Gastrocnemius medialis (tissue), 4 donors: ENCODE measurements at regions not wholly inside any gene's neighbourhood (a gene's known extent, or its start where the extent isn't known, plus 50 kb on each side); places are given as distances from the start of the nearest gene placed in this dataset.

Source experiments
- ATAC-seq, 2 donors: fragments of 150-250 bp; one replicate each; pipeline ENCODE4 v1.9.1; 2016
- DNase-seq, 2 donors: peaks; one replicate each; pipeline ENCODE4 v3.0.0-alpha.2; 2019
- H3K27ac ChIP-seq, 4 donors: fragments of 200-600 bp; sonication (generic); 1 replicate in 1 of 4; 2 replicates in 3 of 4; pipeline ENCODE4 v1.5.1; 2016 to 2018; ENCODE audit warnings: mild to moderate bottlenecking in 2 of 4, moderate library complexity in 1 of 4
- H3K27me3 ChIP-seq, 3 donors: fragments of 200-600 bp; sonication (generic) in 2 of 3; 1 replicate in 1 of 3; 2 replicates in 2 of 3; pipeline versions ENCODE4 v1.5.1 to v1.6.0; 2016 to 2019; ENCODE audit warnings: mild to moderate bottlenecking in 1 of 3, moderate library complexity in 1 of 3
- H3K36me3 ChIP-seq, 2 donors: fragments of 200-600 bp; sonication (generic) in 1 of 2; one replicate each; pipeline ENCODE4 v1.5.1; 2017 to 2018
- H3K4me1 ChIP-seq, 2 donors: fragments of 200-600 bp; sonication (generic) in 1 of 2; one replicate each; pipeline ENCODE4 v1.5.1; 2016 to 2017; ENCODE audit warnings: mild to moderate bottlenecking in 2 of 2
- H3K4me3 ChIP-seq, 4 donors: fragments of 200-600 bp; sonication (generic) in 3 of 4; 1 replicate in 1 of 4; 2 replicates in 3 of 4; pipeline ENCODE4 v1.5.1; 2016 to 2019; ENCODE audit warnings: mild to moderate bottlenecking in 2 of 4
- H3K9me3 ChIP-seq, 3 donors: fragments of 200-600 bp; sonication (generic) in 2 of 3; 1 replicate in 1 of 3; 2 replicates in 2 of 3; pipeline ENCODE4 v1.5.1; 2016 to 2019
- CTCF ChIP-seq, 5 experiments: fragments of 450-650 bp in 3 of 5; fragments of 200-600 bp in 2 of 5; sonication (generic) in 2 of 5; IDR thresholded peaks in 4 of 5; conservative IDR thresholded peaks in 1 of 5; 1 replicate in 4 of 5; 2 replicates in 1 of 5; pipeline ENCODE4 v1.5.1; 2016 to 2019; ENCODE audit warnings: antibody characterized with exemption in 5 of 5, mild to moderate bottlenecking in 3 of 5, moderate library complexity in 3 of 5
- POLR2A ChIP-seq, 2 donors: fragments of 450-650 bp; IDR thresholded peaks; one replicate each; pipeline ENCODE4 v1.6.1; 2017; ENCODE audit warnings: antibody characterized with exemption in 2 of 2, mild to moderate bottlenecking in 2 of 2, moderate library complexity in 2 of 2
- in situ Hi-C, 4 donors: fragments of 200-750 bp; cut with MboI; loops; one replicate each; pipeline versions ENCODE4 v1.15.0 to v1.8.0; 2017; ENCODE audit warnings: low sequenced_read_pairs in 4 of 4
- intact Hi-C: fragments of 100-400 bp; cut with DNase I; formaldehyde crosslinking; loops from one replicate; pipeline ENCODE4 v1.15.1; 2023; ENCODE audit warnings: low total_unique reads

GRCh38 chr4:185885075-185885474, 73.1 kb upstream of the SORBS2 start:
- DNase-seq, result no peak
- Histone ChIP-seq H3K27ac (no peak overlapping the region), H3K27me3 (no peaks in the 10 kb centered on the region), H3K4me3 (no peak overlapping the region), H3K4me1 (no peaks in the 10 kb centered on the region), H3K9me3 (no peaks in the 10 kb centered on the region), H3K36me3 (no peaks in the 10 kb centered on the region)
- intact Hi-C loops (no loop called here), in situ Hi-C loops (no loop called here)
- TF ChIP-seq POLR2A (IDR thresholded peaks at IDR 0.05) (no peak), CTCF (IDR thresholded peaks at IDR 0.05 in 4 of 5, conservative IDR thresholded peaks at IDR 0.05 in 1 of 5) (no peak)
- ATAC-seq, result no peak

GRCh38 chr4:185885604-185886003, 73.6 kb upstream of the SORBS2 start:
- TF ChIP-seq CTCF (IDR thresholded peaks at IDR 0.05 in 4 of 5, conservative IDR thresholded peaks at IDR 0.05 in 1 of 5), result no peak
- TF ChIP-seq POLR2A (IDR thresholded peaks at IDR 0.05), result no peak
- H3K4me3 ChIP-seq, result no peak overlapping the region
- H3K27me3 ChIP-seq, result no peaks in the 10 kb centered on the region
- no peaks in the 10 kb centered on the region for H3K4me1 ChIP-seq
- H3K9me3 ChIP-seq, result no peaks in the 10 kb centered on the region
- ATAC-seq (no peak), DNase-seq (no peak)
- in situ Hi-C loops (no loop called here), intact Hi-C loops (no loop called here)
- no peak overlapping the region for H3K27ac ChIP-seq
- no peaks in the 10 kb centered on the region for H3K36me3 ChIP-seq

- Histone ChIP-seq H3K36me3 (no peaks in the 10 kb centered on the region), H3K27ac (no peak overlapping the region), H3K4me3 (no peak overlapping the region), H3K9me3 (no peaks in the 10 kb centered on the region), H3K27me3 (no peaks in the 10 kb centered on the region), H3K4me1 (no peaks in the 10 kb centered on the region)
- TF ChIP-seq CTCF (IDR thresholded peaks at IDR 0.05 in 4 of 5, conservative IDR thresholded peaks at IDR 0.05 in 1 of 5) (no peak), POLR2A (IDR thresholded peaks at IDR 0.05) (no peak)
- DNase-seq, result no peak
- in situ Hi-C loops (no loop called here), intact Hi-C loops (no loop called here)
- no peak for ATAC-seq
These were observed 75.0 kb upstream of the SORBS2 start for GRCh38 chr4:185886832-185887524.

GRCh38 chr4:185888676-185889075, 76.7 kb upstream of the SORBS2 start:
- intact Hi-C loops, result no loop called here
- DNase-seq (no peak), ATAC-seq (no peak)
- TF ChIP-seq POLR2A (IDR thresholded peaks at IDR 0.05) (no peak), CTCF (IDR thresholded peaks at IDR 0.05 in 4 of 5, conservative IDR thresholded peaks at IDR 0.05 in 1 of 5) (no peak)
- H3K4me3 ChIP-seq, result no peak overlapping the region
- in situ Hi-C loops, result no loop called here
- no peaks in the 10 kb centered on the region for H3K4me1 ChIP-seq
- no peak overlapping the region for H3K27ac ChIP-seq
- H3K9me3 ChIP-seq, result no peaks in the 10 kb centered on the region
- H3K27me3 ChIP-seq, result no peaks in the 10 kb centered on the region
- no peaks in the 10 kb centered on the region for H3K36me3 ChIP-seq

- Histone ChIP-seq H3K27ac (no peak overlapping the region), H3K4me1 (no peaks in the 10 kb centered on the region), H3K27me3 (no peaks in the 10 kb centered on the region), H3K9me3 (no peaks in the 10 kb centered on the region), H3K4me3 (no peak overlapping the region), H3K36me3 (no peaks in the 10 kb centered on the region)
- ATAC-seq, result no peak
- no peak for DNase-seq
- intact Hi-C loops, result no loop called here
- in situ Hi-C loops, result no loop called here
- TF ChIP-seq POLR2A (IDR thresholded peaks at IDR 0.05) (no peak), CTCF (IDR thresholded peaks at IDR 0.05 in 4 of 5, conservative IDR thresholded peaks at IDR 0.05 in 1 of 5) (no peak)
These were observed 77.6 kb upstream of the SORBS2 start for GRCh38 chr4:185889585-185889984.
